ENCODE measurements at regions not wholly inside any gene's neighbourhood (a gene's known extent, or its start where the extent isn't known, plus 50 kb on each side); places are given as distances from the start of the nearest gene placed in this dataset.
"Not testable (repeated sequence)": the region's sequence is repeated elsewhere in the genome, so short reads cannot be mapped to it uniquely, and the experiment has no call there.

- ATAC-seq (no peak), DNase-seq (no peak)
- intact Hi-C loops (cut with DNase I, micrococcal nuclease), result no loop called here
Measured at GRCh38 chr21:32103361-32103760, 175.5 kb downstream of the MIS18A start.

GRCh38 chr21:32102426-32102825 lies 176.4 kb downstream of the MIS18A start:
- no peak for ATAC-seq
- intact Hi-C loops (cut with DNase I, micrococcal nuclease), result no loop called here
- no peak for DNase-seq

- DNase-seq (no peak), ATAC-seq (no peak)
- intact Hi-C loops (cut with DNase I, micrococcal nuclease), result no loop called here
Measured at GRCh38 chr21:32101277-32101676, 177.6 kb downstream of the MIS18A start.

GRCh38 chr21:32100423-32100822 lies 178.4 kb downstream of the MIS18A start:
- no peak for DNase-seq
- no peak for ATAC-seq
- intact Hi-C loops (cut with DNase I, micrococcal nuclease), result no loop called here

GRCh38 chr21:32099812-32100416 lies 178.9 kb downstream of the MIS18A start:
- ATAC-seq, result no peak
- no peak for DNase-seq
- intact Hi-C loops (cut with DNase I, micrococcal nuclease), result no loop called here

GRCh38 chr21:32096411-32096810 lies 182.4 kb downstream of the MIS18A start:
- ATAC-seq (no peak), DNase-seq (peak in 1 of 2 donors; percentile 6)
- intact Hi-C loops (cut with DNase I, micrococcal nuclease), result no loop called here

- ATAC-seq (peak; percentile 38), DNase-seq (no peak)
- intact Hi-C loops (cut with DNase I, micrococcal nuclease), result no loop called here
Measured at GRCh38 chr21:32094804-32095203, 184.0 kb downstream of the MIS18A start.

GRCh38 chr21:32093646-32094462 lies 185.0 kb downstream of the MIS18A start:
- no peak for DNase-seq
- ATAC-seq, result no peak
- intact Hi-C loops (cut with DNase I, micrococcal nuclease), result no loop called here

GRCh38 chr21:32090956-32091355 lies 187.9 kb downstream of the MIS18A start:
- intact Hi-C loops (cut with DNase I, micrococcal nuclease), result no loop called here
- no peak for DNase-seq
- ATAC-seq, result no peak

- intact Hi-C loops (cut with DNase I, micrococcal nuclease), result no loop called here
- DNase-seq (no peak), ATAC-seq (no peak)
Measured at GRCh38 chr21:32089766-32090165, 189.1 kb downstream of the MIS18A start.

GRCh38 chr21:32088471-32088870 lies 190.4 kb downstream of the MIS18A start:
- ATAC-seq (no peak), DNase-seq (no peak)
- intact Hi-C loops (cut with DNase I, micrococcal nuclease), result no loop called here

- DNase-seq (no peak), ATAC-seq (no peak)
- intact Hi-C loops (cut with DNase I, micrococcal nuclease), result no loop called here
Measured at GRCh38 chr21:32087447-32087846, 191.4 kb downstream of the MIS18A start.

GRCh38 chr21:32083197-32083596 lies 195.7 kb downstream of the MIS18A start:
- DNase-seq (no peak), ATAC-seq (no peak)
- intact Hi-C loops (cut with DNase I, micrococcal nuclease), result no loop called here

GRCh38 chr21:32082466-32082865 lies 196.4 kb downstream of the MIS18A start:
- DNase-seq (no peak), ATAC-seq (no peak)
- intact Hi-C loops (cut with DNase I, micrococcal nuclease), result no loop called here

- ATAC-seq (no peak), DNase-seq (no peak)
- intact Hi-C loops (cut with DNase I, micrococcal nuclease), result no loop called here
Measured at GRCh38 chr21:32073593-32073992, 200.8 kb downstream of the HUNK start.

GRCh38 chr21:32073190-32073589 lies 200.4 kb downstream of the HUNK start:
- no peak for DNase-seq
- no peak for ATAC-seq
- intact Hi-C loops (cut with DNase I, micrococcal nuclease), result no loop called here

- intact Hi-C loops (cut with DNase I, micrococcal nuclease); ATAC-seq; DNase-seq: not testable (repeated sequence)
Measured at GRCh38 chr21:32071620-32072019, 198.8 kb downstream of the HUNK start.

GRCh38 chr21:32070676-32071330 lies 198.0 kb downstream of the HUNK start:
- DNase-seq (no peak), ATAC-seq (no peak)
- intact Hi-C loops (cut with DNase I, micrococcal nuclease), result no loop called here

- DNase-seq (no peak), ATAC-seq (no peak)
- intact Hi-C loops (cut with DNase I, micrococcal nuclease), result no loop called here
Measured at GRCh38 chr21:32070126-32070525, 197.3 kb downstream of the HUNK start.

- DNase-seq (no peak), ATAC-seq (no peak)
- intact Hi-C loops (cut with DNase I, micrococcal nuclease), result no loop called here
Measured at GRCh38 chr21:32065654-32066053, 192.8 kb downstream of the HUNK start.
